HG03520 (cell line): ENCODE measurements at regions not wholly inside any gene's neighbourhood (a gene's known extent, or its start where the extent isn't known, plus 50 kb on each side); places are given as distances from the start of the nearest gene placed in this dataset.
"Not testable (repeated sequence)": the region's sequence is repeated elsewhere in the genome, so short reads cannot be mapped to it uniquely, and the experiment has no call there.

Source experiments
- ATAC-seq: cut with Tn5 transposase; IDR thresholded peaks from one replicate; pipeline ENCODE4 v1.9.1; 2021; ENCODE audit warnings: mild to moderate bottlenecking, moderate library complexity; ENCODE audit not compliant: unreplicated experiment

DNA sequence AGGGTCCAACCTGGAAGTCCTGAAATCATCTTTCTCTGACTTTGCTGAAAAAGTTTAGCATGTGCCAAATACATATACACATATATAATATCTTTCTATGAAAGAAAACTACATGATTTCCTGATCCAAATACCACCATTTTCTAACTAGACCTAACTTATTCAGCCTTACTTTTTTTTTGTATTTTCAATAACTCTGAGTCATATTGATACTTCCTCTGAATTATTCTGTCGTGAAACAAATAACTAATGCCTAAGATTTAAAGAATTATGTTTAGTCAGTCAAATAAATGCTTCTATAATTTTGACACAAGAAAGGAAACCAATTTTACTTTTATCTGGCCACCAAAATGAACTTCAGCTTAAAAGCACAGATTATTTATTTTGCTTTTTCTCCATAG is 760.2 kb upstream of the GBE1 start:
- ATAC-seq: no peak

- ATAC-seq: no peak
Observed at GRCh38 chr3:82520846-82521245, 759.4 kb upstream of the GBE1 start.

DNA sequence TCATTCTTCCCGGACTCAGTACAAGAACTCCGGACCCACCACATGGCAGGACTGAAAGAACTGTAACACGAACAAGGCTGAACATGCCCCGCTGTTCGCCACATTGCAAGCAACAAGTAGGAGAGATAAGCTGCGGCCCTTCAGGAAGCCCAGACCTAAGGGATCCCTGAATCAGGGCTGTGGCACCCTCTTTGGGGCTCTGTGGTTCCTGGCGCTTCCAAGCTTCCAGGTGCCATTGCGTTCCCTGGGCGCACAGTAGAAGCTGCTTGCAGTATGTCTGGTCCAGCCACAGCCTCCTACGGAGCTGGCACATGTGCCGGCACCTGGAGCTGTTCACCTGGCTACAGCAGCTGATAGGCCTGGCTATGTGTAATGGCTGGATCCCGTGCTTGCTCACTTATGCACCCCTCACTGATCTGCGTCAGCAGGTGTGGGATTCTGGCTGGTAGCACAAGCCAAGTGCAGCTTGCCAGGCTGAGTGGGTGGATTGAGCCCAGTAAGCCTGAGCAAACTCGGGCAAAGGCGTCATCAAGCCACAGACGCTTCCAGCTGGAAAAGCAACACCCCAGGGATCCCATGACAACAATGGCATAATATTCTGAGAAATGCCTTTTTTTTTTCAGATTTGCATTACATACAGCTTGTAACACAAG is 748.6 kb upstream of the GBE1 start:
- no peak for ATAC-seq

- no peak for ATAC-seq
Observed at GRCh38 chr3:82509106-82509842, 747.8 kb upstream of the GBE1 start.

- no peak for ATAC-seq
Observed at GRCh38 chr3:82506204-82506603, 744.8 kb upstream of the GBE1 start.

DNA sequence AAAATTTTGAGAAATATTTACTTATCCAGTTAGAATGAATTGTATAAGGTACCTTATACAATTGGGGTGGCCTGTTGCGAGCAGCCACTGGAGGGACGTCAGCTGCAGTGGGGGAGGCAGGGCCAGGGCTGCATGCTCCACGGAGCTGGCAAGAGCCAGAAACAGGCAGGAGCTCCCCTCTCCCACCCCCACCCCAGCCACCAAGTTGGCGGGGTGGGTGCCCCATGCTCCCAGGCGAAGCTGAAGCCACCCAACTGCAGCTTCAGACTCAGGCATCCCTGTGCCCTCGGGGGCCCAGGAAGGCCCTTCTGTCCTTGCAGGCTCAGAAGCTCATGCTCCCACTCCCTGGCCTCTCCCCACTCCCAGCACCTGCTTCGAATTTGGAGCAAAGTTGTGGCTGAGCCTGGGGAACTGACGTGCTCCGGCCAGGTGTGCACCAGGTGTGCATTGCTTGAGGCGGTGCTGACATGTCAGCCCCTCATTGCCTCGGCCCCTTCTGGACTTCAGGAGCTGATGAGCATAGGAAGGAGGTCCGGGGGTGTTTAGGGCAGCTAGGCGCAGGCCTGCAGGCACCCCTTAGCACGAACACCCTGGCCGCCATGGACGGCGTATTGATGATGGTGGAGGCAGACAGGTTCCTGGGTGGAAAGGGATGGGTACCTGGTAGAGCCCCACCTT is 743.8 kb upstream of the GBE1 start:
- ATAC-seq: no peak

- no peak for ATAC-seq
Observed at GRCh38 chr3:82498186-82498585, 736.7 kb upstream of the GBE1 start.

GRCh38 chr3:82496890-82497560 is 735.6 kb upstream of the GBE1 start:
- no peak for ATAC-seq

DNA sequence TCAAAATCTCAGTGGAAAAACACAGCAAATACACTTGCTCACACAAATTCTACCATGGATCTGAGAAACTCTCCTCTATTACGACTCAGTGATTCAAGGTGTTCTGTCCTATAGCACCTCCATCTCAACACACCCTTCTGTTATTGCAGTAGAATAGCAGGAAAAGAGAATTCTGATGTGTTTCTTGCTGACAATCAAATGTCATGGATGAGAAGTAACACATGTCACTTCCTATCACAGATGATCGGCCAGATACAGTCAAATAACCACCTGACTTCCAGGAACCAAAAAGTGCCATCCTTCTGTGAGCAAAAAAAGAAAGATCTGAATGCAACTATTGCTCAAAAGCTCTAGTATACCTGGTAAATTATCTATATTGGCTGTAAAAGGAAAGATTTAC is 734.2 kb upstream of the GBE1 start:
- no peak for ATAC-seq

- no peak for ATAC-seq
Observed at GRCh38 chr3:82494977-82495489, 733.6 kb upstream of the GBE1 start.

DNA sequence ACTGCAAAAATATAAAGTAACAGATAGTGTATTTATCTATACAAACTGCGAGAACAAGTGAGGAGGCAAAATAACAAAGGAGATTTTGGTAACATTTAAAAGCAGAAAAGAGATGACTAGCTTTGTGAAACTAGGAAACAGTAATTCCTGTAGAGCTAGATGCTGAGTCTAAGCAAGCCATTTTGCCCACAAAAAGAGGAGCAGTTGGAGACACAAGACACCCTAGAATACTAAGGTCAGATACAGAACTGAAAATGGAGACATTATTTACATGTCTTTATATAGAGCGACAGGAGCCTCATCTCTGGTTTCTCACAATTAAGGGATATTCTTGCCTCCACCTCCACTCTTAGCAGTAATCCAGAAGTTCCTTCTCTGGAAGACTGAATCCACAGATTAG is 732.4 kb upstream of the GBE1 start:
- ATAC-seq: no peak

DNA sequence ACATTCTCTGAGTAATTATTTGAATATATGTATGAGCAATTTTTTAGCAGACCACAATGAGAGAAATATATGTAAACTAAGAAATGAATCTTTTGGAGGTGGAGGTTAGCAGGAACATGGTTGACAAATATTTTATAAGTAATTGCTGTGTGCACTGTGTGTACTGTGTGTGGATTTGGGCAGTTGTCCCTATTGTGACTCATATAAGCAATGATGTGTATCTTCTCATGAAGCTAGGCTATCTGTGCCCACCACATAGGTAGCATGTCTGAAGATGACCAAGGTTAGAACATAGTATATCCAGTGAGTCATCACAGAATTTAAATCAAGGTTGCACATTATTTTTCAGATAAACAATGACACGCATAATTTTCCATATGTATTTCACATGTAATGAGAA is 713.9 kb upstream of the GBE1 start:
- ATAC-seq: no peak

- ATAC-seq: no peak
Observed at GRCh38 chr3:82474711-82475110, 713.3 kb upstream of the GBE1 start.

GRCh38 chr3:82473864-82474541 is 712.6 kb upstream of the GBE1 start:
- no peak for ATAC-seq

- no peak for ATAC-seq
Observed at GRCh38 chr3:82467051-82467450, 705.6 kb upstream of the GBE1 start.

- no peak for ATAC-seq
Observed at GRCh38 chr3:82462977-82463376, 701.5 kb upstream of the GBE1 start.

GRCh38 chr3:82461049-82461889 is 699.8 kb upstream of the GBE1 start:
- ATAC-seq: no peak

DNA sequence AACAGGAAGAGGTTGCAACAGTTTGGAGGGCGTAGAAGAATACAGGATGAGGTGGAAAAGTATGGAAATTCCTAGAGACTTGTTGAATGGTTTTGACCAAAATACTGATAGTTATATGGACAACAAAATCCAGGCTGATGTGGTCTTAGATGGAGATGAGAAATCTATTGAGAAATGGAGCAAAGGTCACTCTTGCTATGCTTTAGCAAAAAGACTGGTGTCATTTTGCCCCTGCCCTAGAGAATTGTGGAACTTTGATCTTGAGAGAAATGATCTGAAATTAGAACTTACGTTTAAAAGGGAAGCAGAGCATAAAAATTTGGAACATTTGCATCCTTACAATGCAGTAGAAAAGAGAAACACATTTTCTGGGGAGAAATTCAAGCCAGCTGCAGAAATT is 686.9 kb upstream of the GBE1 start:
- ATAC-seq: no peak

GRCh38 chr3:82428821-82429220 is 667.4 kb upstream of the GBE1 start:
- not testable (repeated sequence) for ATAC-seq

DNA sequence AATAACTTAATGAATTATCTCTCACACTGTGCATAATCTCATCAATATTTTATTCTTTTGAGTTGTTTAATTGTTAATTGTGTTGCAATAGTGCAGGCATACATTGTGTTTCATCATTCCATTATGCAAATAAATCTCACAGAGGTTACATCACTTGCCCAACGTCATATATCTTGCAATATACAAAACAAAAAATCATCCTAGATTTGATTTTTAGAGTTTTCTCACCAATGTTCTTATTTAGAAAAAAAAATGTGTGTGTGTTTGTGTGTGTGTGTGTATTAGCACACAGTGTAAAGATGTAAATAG is 662.5 kb upstream of the GBE1 start:
- no peak for ATAC-seq
